HepG2 (cell line): ENCODE measurements at regions not wholly inside any gene's neighbourhood (a gene's known extent, or its start where the extent isn't known, plus 50 kb on each side); places are given as distances from the start of the nearest gene placed in this dataset.

Experiments
- ATAC-seq: fragments of 200-7000 bp; cut with Tn5 transposase; 3 replicates; pipeline ENCODE4 v1.9.1; 2020; ENCODE audit warnings: mild to moderate bottlenecking, moderate library complexity
- BruUV-seq: library from RNA; stranded (reverse); fragments of 400-500 nt; replicated peaks from 2 replicates; lab custom pipeline; 2021; lab: Mats Ljungman, UMichigan
- CTCF ChIA-PET: fragments of 300-600 bp; formaldehyde crosslinking; extraction: SDS; loops from one replicate; lab custom pipeline; 2021; ENCODE audit warnings: low total read pairs, inconsistent platforms, low intra/inter-chr PET ratio; lab: Yijun Ruan, JAX
- POLR2A ChIA-PET: fragments of 350-600 bp; sonication (Branson Sonifier 250); formaldehyde crosslinking; loops from one replicate; lab custom pipeline; 2020; ENCODE audit warnings: antibody characterized with exemption, inconsistent platforms; lab: Yijun Ruan, JAX
- DNase-seq: peaks from one replicate; pipeline ENCODE4 v3.0.0-alpha.2; 2015; ENCODE audit warnings: low spot score
- FAIRE-seq: peaks from 3 replicates; lab custom pipeline; 2011; peaks lifted over from hg19 to GRCh38; lab: Jason Lieb, UNC
- H2AFZ ChIP-seq: one replicate; pipeline ENCODE4 v1.6.1; 2011; ENCODE audit warnings: low read length, inconsistent platforms
- H3K27ac ChIP-seq: fragments of 300-600 bp; 3 replicates; pipeline ENCODE4 v1.8.0; 2011; ENCODE audit warnings: mixed run types, mild to moderate bottlenecking, mixed read lengths, low read length, inconsistent platforms; ENCODE audit not compliant: insufficient read depth; ENCODE audit errors: extremely low read length
- H3K27me3 ChIP-seq, 2 experiments: fragments of 200-600 bp in 1 of 2; 2 replicates in 1 of 2; 3 replicates in 1 of 2; pipeline versions ENCODE4 v1.6.0 to v1.8.0; 2011; ENCODE audit warnings: low read length in 2 of 2, mild to moderate bottlenecking in 2 of 2, moderate library complexity in 2 of 2, inconsistent platforms in 1 of 2; ENCODE audit not compliant: insufficient read depth in 2 of 2, control insufficient read depth in 1 of 2
- H3K36me3 ChIP-seq, 2 experiments: fragments of 200-600 bp in 1 of 2; replicated peaks in 1 of 2; 2 replicates in 1 of 2; 3 replicates in 1 of 2; pipeline versions ENCODE4 v1.5.1 to v1.8.0; 2011; ENCODE audit warnings: low read length in 2 of 2, inconsistent platforms in 1 of 2; ENCODE audit not compliant: insufficient read depth in 2 of 2, control insufficient read depth in 1 of 2
- H3K4me1 ChIP-seq: 2 replicates; pipeline ENCODE4 v1.5.1; 2012; ENCODE audit warnings: low read length, inconsistent platforms; ENCODE audit not compliant: insufficient read depth
- H3K4me2 ChIP-seq: 2 replicates; pipeline ENCODE4 v1.6.0; 2011; ENCODE audit warnings: low read depth, low read length, inconsistent platforms
- H3K4me3 ChIP-seq, 3 experiments: fragments of 200-600 bp in 1 of 3; sonication (generic), shearing (Covaris generic) in 1 of 3; replicated peaks in 1 of 3; 2 replicates each; pipeline ENCODE4 v1.5.1; 2011 to 2016; ENCODE audit warnings: low read length in 3 of 3, inconsistent platforms in 2 of 3, low read depth in 2 of 3, mild to moderate bottlenecking in 2 of 3, control low read depth in 1 of 3, mixed read lengths in 1 of 3; ENCODE audit not compliant: insufficient read depth in 1 of 3
- H3K79me2 ChIP-seq: one replicate; pipeline ENCODE4 v1.6.1; 2011; ENCODE audit warnings: low read length, inconsistent platforms; ENCODE audit not compliant: insufficient read depth
- H3K9ac ChIP-seq: 2 replicates; pipeline ENCODE4 v1.6.0; 2011; ENCODE audit warnings: mild to moderate bottlenecking, low read depth, low read length, inconsistent platforms; ENCODE audit not compliant: insufficient read depth
- H3K9me3 ChIP-seq: 2 replicates; pipeline ENCODE4 v1.5.1; 2012; ENCODE audit warnings: mild to moderate bottlenecking, low read length
- H4K20me1 ChIP-seq: 2 replicates; pipeline ENCODE4 v1.6.0; 2011; ENCODE audit warnings: inconsistent platforms, mild to moderate bottlenecking, low read length, moderate library complexity; ENCODE audit not compliant: insufficient read depth
- CTCF ChIP-seq: sonication (generic); formaldehyde crosslinking; IDR thresholded peaks from 2 replicates; pipeline ENCODE4 v1.5.0; 2020; ENCODE audit warnings: mild to moderate bottlenecking, missing genetic modification reagents, moderate library complexity
- DRAP1 ChIP-seq: IDR thresholded peaks from 2 replicates; pipeline ENCODE4 v1.6.1; 2016; ENCODE audit warnings: missing genetic modification reagents, missing compliant biosample characterization
- HCFC1 ChIP-seq: fragments of 150-350 bp; IDR thresholded peaks from 2 replicates; pipeline ENCODE4 v1.6.1; 2014; ENCODE audit warnings: low read depth, low read length
- KAT7 ChIP-seq: IDR thresholded peaks from 2 replicates; pipeline ENCODE4 v1.6.1; 2018; ENCODE audit warnings: borderline replicate concordance, missing compliant biosample characterization
- NPAS2 ChIP-seq: sonication (generic); formaldehyde crosslinking; IDR thresholded peaks from 2 replicates; pipeline ENCODE4 v1.8.0; 2022; ENCODE audit warnings: mild to moderate bottlenecking, missing genetic modification reagents, borderline replicate concordance
- SETDB1 ChIP-seq: sonication (generic); formaldehyde crosslinking; IDR thresholded peaks from 2 replicates; pipeline ENCODE4 v1.5.1; 2020; ENCODE audit warnings: missing genetic modification reagents, mild to moderate bottlenecking, borderline replicate concordance
- YEATS2 ChIP-seq: sonication (generic); formaldehyde crosslinking; IDR thresholded peaks from 2 replicates; pipeline ENCODE4 v1.4.0; 2020; ENCODE audit warnings: missing genetic modification reagents, borderline replicate concordance
- ZNF512B ChIP-seq: sonication (generic); formaldehyde crosslinking; IDR thresholded peaks from 2 replicates; pipeline ENCODE4 v1.5.1; 2020; ENCODE audit warnings: missing genetic modification reagents, mild to moderate bottlenecking, borderline replicate concordance
- ZNF530 ChIP-seq: sonication (generic); formaldehyde crosslinking; IDR thresholded peaks from 2 replicates; pipeline ENCODE4 v1.5.0; 2020; ENCODE audit warnings: low read depth, mild to moderate bottlenecking, missing genetic modification reagents
- ZNF580 ChIP-seq: IDR thresholded peaks from 2 replicates; pipeline ENCODE4 v1.6.1; 2016; ENCODE audit warnings: low read depth, borderline replicate concordance
- ZNF780A ChIP-seq: sonication (generic); formaldehyde crosslinking; IDR thresholded peaks from 2 replicates; pipeline ENCODE4 v1.8.0; 2022; ENCODE audit warnings: mild to moderate bottlenecking, missing genetic modification reagents, moderate library complexity
- WGBS: methylation state at CpG from one replicate; pipeline ENCODE4 v1.1.6; 2017; ENCODE audit warnings: low lambda C conversion rate; 5-methylcytosine and 5-hydroxymethylcytosine counted together
- in situ Hi-C: cut with HindIII; loops from 2 replicates; pipeline ENCODE4 v1.10.0; 2017; ENCODE audit warnings: low pct_unique_long_range_greater_than_20kb; ENCODE audit not compliant: extremely low pct_ligation_motif_present
- intact Hi-C: fragments of 100-400 bp; cut with micrococcal nuclease; formaldehyde crosslinking; loops from one replicate; pipeline ENCODE4 v1.10.0; 2022; ENCODE audit not compliant: unreplicated experiment

GRCh38 chr3:9301091-9301490 lies 51.6 kb upstream of the SRGAP3 start:
- BruUV-seq, result no TSS peak
- ChIA-PET POLR2A (no interaction called here), CTCF (interaction anchor here (2.1 kb wide), 1 partner anchor 313 kb away, joined by 10 read pairs; no protein-coding TSS in a partner anchor)
- H4K20me1 ChIP-seq, result no peaks in the 10 kb centered on the region
- intact Hi-C loops (loop anchor here (5.0 kb wide), 1 partner anchor 314 kb away; no protein-coding TSS in a partner anchor), in situ Hi-C loops (loop anchor here (5.0 kb wide), 1 partner anchor 329 kb away; no protein-coding TSS in a partner anchor)
- no peaks in the 10 kb centered on the region for H3K36me3 ChIP-seq
- H3K27me3 ChIP-seq, result peaks cover 0 to 1% of the 10 kb centered on the region in 2 experiments; a peak in 2 of 5 replicates
- no peak overlapping the region for H3K9ac ChIP-seq
- H3K4me3 ChIP-seq, result no peak overlapping the region
- H3K27ac ChIP-seq, result no peak overlapping the region
- 43% methylated on average over 5 of the region's 5 CpGs for WGBS
- ATAC-seq (no peak), DNase-seq (no peak), FAIRE-seq (no peak)
- H3K79me2 ChIP-seq, result no peaks in the 10 kb centered on the region
- H3K4me1 ChIP-seq, result no peaks in the 10 kb centered on the region
- no peak for TF ChIP-seq KAT7 (CRISPR knock-in tag)
- no peak for TF ChIP-seq DRAP1
- TF ChIP-seq HCFC1, result no peak
- H3K9me3 ChIP-seq, result no peaks in the 10 kb centered on the region
- no peak overlapping the region for H2AFZ ChIP-seq
- H3K4me2 ChIP-seq, result no peak overlapping the region

- TF ChIP-seq ZNF780A (CRISPR knock-in tag) (no peak), CTCF (CRISPR knock-in tag) (no peak), YEATS2 (CRISPR knock-in tag) (no peak), ZNF512B (CRISPR knock-in tag) (no peak), NPAS2 (CRISPR knock-in tag) (no peak), ZNF580 (CRISPR knock-in tag) (no peak), ZNF530 (CRISPR knock-in tag) (no peak), SETDB1 (no peak)
- Histone ChIP-seq H3K36me3 (no peaks in the 10 kb centered on the region), H3K4me1 (no peaks in the 10 kb centered on the region), H4K20me1 (no peaks in the 10 kb centered on the region), H3K4me3 (no peak overlapping the region), H3K4me2 (no peak overlapping the region), H3K9ac (no peak overlapping the region), H2AFZ (no peak overlapping the region), H3K27me3 (peaks cover 0 to 1% of the 10 kb centered on the region in 2 experiments; a peak in 2 of 5 replicates), H3K9me3 (no peaks in the 10 kb centered on the region), H3K27ac (no peak overlapping the region), H3K79me2 (no peaks in the 10 kb centered on the region)
- no TSS peak for BruUV-seq
- DNase-seq (no peak), ATAC-seq (no peak), FAIRE-seq (no peak)
- intact Hi-C loops, result loop anchor here (1.0 to 5.0 kb wide), 3 partner anchors 234 to 330 kb away; no protein-coding TSS in a partner anchor
- 58% methylated on average over 10 of the region's 10 CpGs for WGBS
- ChIA-PET CTCF (interaction anchor here (1.2 to 2.9 kb wide), 4 partner anchors 235 to 331 kb away, joined by 4 to 33 read pairs (median 8); no protein-coding TSS in a partner anchor), POLR2A (no interaction called here)
- in situ Hi-C loops, result loop anchor here (5.0 kb wide), 1 partner anchor 329 kb away; no protein-coding TSS in a partner anchor
These were observed 52.4 kb upstream of the SRGAP3 start for GRCh38 chr3:9301798-9302197.
